HepG2 (cell line): ENCODE measurements at regions not wholly inside any gene's neighbourhood (a gene's known extent, or its start where the extent isn't known, plus 50 kb on each side); places are given as distances from the start of the nearest gene placed in this dataset.

Experiments used
- ATAC-seq: fragments of 200-7000 bp; cut with Tn5 transposase; 3 replicates; pipeline ENCODE4 v1.9.1; 2020; ENCODE audit warnings: mild to moderate bottlenecking, moderate library complexity
- BruUV-seq: library from RNA; stranded (reverse); fragments of 400-500 nt; replicated peaks from 2 replicates; lab custom pipeline; 2021; lab: Mats Ljungman, UMichigan
- CTCF ChIA-PET: fragments of 300-600 bp; formaldehyde crosslinking; extraction: SDS; loops from one replicate; lab custom pipeline; 2021; ENCODE audit warnings: low total read pairs, inconsistent platforms, low intra/inter-chr PET ratio; lab: Yijun Ruan, JAX
- POLR2A ChIA-PET: fragments of 350-600 bp; sonication (Branson Sonifier 250); formaldehyde crosslinking; loops from one replicate; lab custom pipeline; 2020; ENCODE audit warnings: antibody characterized with exemption, inconsistent platforms; lab: Yijun Ruan, JAX
- DNase-seq: peaks from one replicate; pipeline ENCODE4 v3.0.0-alpha.2; 2015; ENCODE audit warnings: low spot score
- FAIRE-seq: peaks from 3 replicates; lab custom pipeline; 2011; peaks lifted over from hg19 to GRCh38; lab: Jason Lieb, UNC
- H2AFZ ChIP-seq: one replicate; pipeline ENCODE4 v1.6.1; 2011; ENCODE audit warnings: low read length, inconsistent platforms
- H3K27ac ChIP-seq: fragments of 300-600 bp; 3 replicates; pipeline ENCODE4 v1.8.0; 2011; ENCODE audit warnings: mixed run types, mild to moderate bottlenecking, mixed read lengths, low read length, inconsistent platforms; ENCODE audit not compliant: insufficient read depth; ENCODE audit errors: extremely low read length
- H3K27me3 ChIP-seq, 2 experiments: fragments of 200-600 bp in 1 of 2; 2 replicates in 1 of 2; 3 replicates in 1 of 2; pipeline versions ENCODE4 v1.6.0 to v1.8.0; 2011; ENCODE audit warnings: low read length in 2 of 2, mild to moderate bottlenecking in 2 of 2, moderate library complexity in 2 of 2, inconsistent platforms in 1 of 2; ENCODE audit not compliant: insufficient read depth in 2 of 2, control insufficient read depth in 1 of 2
- H3K36me3 ChIP-seq, 2 experiments: fragments of 200-600 bp in 1 of 2; replicated peaks in 1 of 2; 2 replicates in 1 of 2; 3 replicates in 1 of 2; pipeline versions ENCODE4 v1.5.1 to v1.8.0; 2011; ENCODE audit warnings: low read length in 2 of 2, inconsistent platforms in 1 of 2; ENCODE audit not compliant: insufficient read depth in 2 of 2, control insufficient read depth in 1 of 2
- H3K4me1 ChIP-seq: 2 replicates; pipeline ENCODE4 v1.5.1; 2012; ENCODE audit warnings: low read length, inconsistent platforms; ENCODE audit not compliant: insufficient read depth
- H3K4me2 ChIP-seq: 2 replicates; pipeline ENCODE4 v1.6.0; 2011; ENCODE audit warnings: low read depth, low read length, inconsistent platforms
- H3K4me3 ChIP-seq, 3 experiments: fragments of 200-600 bp in 1 of 3; sonication (generic), shearing (Covaris generic) in 1 of 3; replicated peaks in 1 of 3; 2 replicates each; pipeline ENCODE4 v1.5.1; 2011 to 2016; ENCODE audit warnings: low read length in 3 of 3, inconsistent platforms in 2 of 3, low read depth in 2 of 3, mild to moderate bottlenecking in 2 of 3, control low read depth in 1 of 3, mixed read lengths in 1 of 3; ENCODE audit not compliant: insufficient read depth in 1 of 3
- H3K79me2 ChIP-seq: one replicate; pipeline ENCODE4 v1.6.1; 2011; ENCODE audit warnings: low read length, inconsistent platforms; ENCODE audit not compliant: insufficient read depth
- H3K9ac ChIP-seq: 2 replicates; pipeline ENCODE4 v1.6.0; 2011; ENCODE audit warnings: mild to moderate bottlenecking, low read depth, low read length, inconsistent platforms; ENCODE audit not compliant: insufficient read depth
- H3K9me3 ChIP-seq: 2 replicates; pipeline ENCODE4 v1.5.1; 2012; ENCODE audit warnings: mild to moderate bottlenecking, low read length
- H4K20me1 ChIP-seq: 2 replicates; pipeline ENCODE4 v1.6.0; 2011; ENCODE audit warnings: inconsistent platforms, mild to moderate bottlenecking, low read length, moderate library complexity; ENCODE audit not compliant: insufficient read depth
- KDM1A ChIP-seq: IDR thresholded peaks from 2 replicates; pipeline ENCODE4 v1.6.1; 2016; ENCODE audit warnings: missing compliant biosample characterization
- TMF1 ChIP-seq: sonication (generic); formaldehyde crosslinking; IDR thresholded peaks from 2 replicates; pipeline ENCODE4 v1.8.1; 2022; ENCODE audit warnings: low read depth, missing genetic modification reagents
- YEATS4 ChIP-seq: sonication (generic); formaldehyde crosslinking; IDR thresholded peaks from 2 replicates; pipeline ENCODE4 v1.4.0; 2020; ENCODE audit warnings: missing genetic modification reagents, borderline replicate concordance
- ZFYVE20 ChIP-seq: sonication (generic); formaldehyde crosslinking; IDR thresholded peaks from 2 replicates; pipeline ENCODE4 v1.8.0; 2023; ENCODE audit warnings: low read depth, mild to moderate bottlenecking, moderate library complexity, missing genetic modification reagents, borderline replicate concordance
- ZKSCAN8 ChIP-seq: IDR thresholded peaks from 2 replicates; pipeline ENCODE4 v1.6.1; 2016; ENCODE audit warnings: borderline replicate concordance, missing genetic modification reagents, missing compliant biosample characterization
- ZNF275 ChIP-seq: sonication (generic); formaldehyde crosslinking; IDR thresholded peaks from 2 replicates; pipeline ENCODE4 v1.8.0; 2022; ENCODE audit warnings: missing genetic modification reagents, mild to moderate bottlenecking, inconsistent platforms, borderline replicate concordance
- ZNF281 ChIP-seq: sonication (generic); formaldehyde crosslinking; IDR thresholded peaks from 2 replicates; pipeline ENCODE4 v1.4.0; 2020; ENCODE audit warnings: missing genetic modification reagents, borderline replicate concordance
- WGBS: methylation state at CpG from one replicate; pipeline ENCODE4 v1.1.6; 2017; ENCODE audit warnings: low lambda C conversion rate; 5-methylcytosine and 5-hydroxymethylcytosine counted together
- in situ Hi-C: cut with HindIII; loops from 2 replicates; pipeline ENCODE4 v1.10.0; 2017; ENCODE audit warnings: low pct_unique_long_range_greater_than_20kb; ENCODE audit not compliant: extremely low pct_ligation_motif_present
- intact Hi-C: fragments of 100-400 bp; cut with micrococcal nuclease; formaldehyde crosslinking; loops from one replicate; pipeline ENCODE4 v1.10.0; 2022; ENCODE audit not compliant: unreplicated experiment

GRCh38 chr7:113639221-113639620 lies 279.6 kb downstream of the PPP1R3A start:
- ChIA-PET POLR2A (no interaction called here), CTCF (no interaction called here)
- FAIRE-seq: no peak
- Histone ChIP-seq H3K9me3 (peaks cover 10% of the 10 kb centered on the region), H3K4me2 (no peak overlapping the region), H4K20me1 (no peaks in the 10 kb centered on the region), H3K4me3 (no peak overlapping the region), H3K9ac (no peak overlapping the region), H2AFZ (no peak overlapping the region), H3K27me3 (no peaks in the 10 kb centered on the region), H3K4me1 (no peaks in the 10 kb centered on the region), H3K36me3 (no peaks in the 10 kb centered on the region), H3K27ac (no peak overlapping the region), H3K79me2 (no peaks in the 10 kb centered on the region)
- intact Hi-C loops: no loop called here
- BruUV-seq: no TSS peak
- no peak for TF ChIP-seq YEATS4 (CRISPR knock-in tag)
- in situ Hi-C loops: no loop called here
- no peak for DNase-seq
- WGBS: 0% methylated on average over 1 of the region's 1 CpG
- no peak for ATAC-seq

GRCh38 chr7:113636727-113637421 lies 281.9 kb downstream of the PPP1R3A start:
- CTCF ChIA-PET: no interaction called here
- in situ Hi-C loops: no loop called here
- intact Hi-C loops: no loop called here
- FAIRE-seq: no peak
- H3K79me2 ChIP-seq: no peaks in the 10 kb centered on the region
- POLR2A ChIA-PET: no interaction called here
- no peak overlapping the region for H3K4me3 ChIP-seq
- no peaks in the 10 kb centered on the region for H3K27me3 ChIP-seq
- ATAC-seq: no peak
- no peak for DNase-seq
- no peak overlapping the region for H3K4me2 ChIP-seq
- no TSS peak for BruUV-seq
- no peaks in the 10 kb centered on the region for H3K36me3 ChIP-seq
- H3K4me1 ChIP-seq: no peaks in the 10 kb centered on the region
- H3K9ac ChIP-seq: no peak overlapping the region
- peaks cover 3% of the 10 kb centered on the region; the same call in 1 of the 2 replicates for H3K9me3 ChIP-seq
- H2AFZ ChIP-seq: no peak overlapping the region
- no peaks in the 10 kb centered on the region for H4K20me1 ChIP-seq
- WGBS: 1% methylated on average over 5 of the region's 5 CpGs
- no peak overlapping the region for H3K27ac ChIP-seq
- TF ChIP-seq ZFYVE20 (CRISPR knock-in tag) (no peak), ZNF275 (no peak), TMF1 (CRISPR knock-in tag) (no peak), ZKSCAN8 (no peak), ZNF281 (no peak), KDM1A (CRISPR knock-in tag) (no peak)
